HEK293T (cell line): ENCODE measurements at regions not wholly inside any gene's neighbourhood (a gene's known extent, or its start where the extent isn't known, plus 50 kb on each side); places are given as distances from the start of the nearest gene placed in this dataset.

Source experiments
- ARNT ChIP-seq: fragments of 450-650 bp; IDR thresholded peaks from 2 replicates; pipeline ENCODE4 v1.6.1; 2017; ENCODE audit warnings: mild to moderate bottlenecking
- BHLHE40 ChIP-seq: fragments of 450-650 bp; IDR thresholded peaks from 2 replicates; pipeline ENCODE4 v1.6.1; 2016; ENCODE audit warnings: mild to moderate bottlenecking, moderate library complexity, borderline replicate concordance
- CTBP1 ChIP-seq: fragments of 450-650 bp; IDR thresholded peaks from 2 replicates; pipeline ENCODE4 v1.6.1; 2016; ENCODE audit warnings: borderline replicate concordance
- FOXA1 ChIP-seq: fragments of 450-650 bp; IDR thresholded peaks from 2 replicates; pipeline ENCODE4 v1.6.1; 2016; ENCODE audit warnings: mild to moderate bottlenecking
- FOXK2 ChIP-seq: fragments of 450-650 bp; IDR thresholded peaks from 2 replicates; pipeline ENCODE4 v1.6.1; 2016; ENCODE audit warnings: mild to moderate bottlenecking
- HDGF ChIP-seq: fragments of 450-650 bp; IDR thresholded peaks from 2 replicates; pipeline ENCODE4 v1.6.1; 2017; ENCODE audit warnings: antibody characterized with exemption, borderline replicate concordance
- SP1 ChIP-seq: fragments of 450-650 bp; IDR thresholded peaks from 2 replicates; pipeline ENCODE4 v1.6.1; 2017

DNA sequence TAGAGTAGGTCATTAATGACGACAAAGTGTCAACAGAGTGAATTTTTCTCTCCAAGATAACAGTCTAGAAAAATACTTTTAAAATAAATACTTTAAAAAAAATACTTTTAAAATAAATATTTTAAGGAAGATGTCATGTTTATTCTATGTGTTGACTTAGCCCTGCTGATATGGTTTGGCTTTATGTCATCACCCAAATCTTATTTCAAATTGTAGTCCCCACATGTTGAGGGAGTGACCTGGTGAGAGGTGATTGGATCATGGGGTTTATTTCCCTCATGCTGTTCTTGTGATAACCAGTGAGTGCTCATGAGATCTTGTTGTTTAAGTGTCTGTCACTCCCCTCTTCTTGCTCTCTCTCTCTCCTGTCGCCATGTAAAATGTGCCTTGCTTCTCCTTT, 754.9 kb upstream of the SLIT2 start:
- no peak for TF ChIP-seq FOXA1
- no peak for TF ChIP-seq ARNT
- no peak for TF ChIP-seq HDGF
- TF ChIP-seq BHLHE40 = no peak
- no peak for TF ChIP-seq CTBP1
- no peak for TF ChIP-seq FOXK2
- no peak for TF ChIP-seq SP1
